ENCODE measurements at regions not wholly inside any gene's neighbourhood (a gene's known extent, or its start where the extent isn't known, plus 50 kb on each side); places are given as distances from the start of the nearest gene placed in this dataset.

DNA sequence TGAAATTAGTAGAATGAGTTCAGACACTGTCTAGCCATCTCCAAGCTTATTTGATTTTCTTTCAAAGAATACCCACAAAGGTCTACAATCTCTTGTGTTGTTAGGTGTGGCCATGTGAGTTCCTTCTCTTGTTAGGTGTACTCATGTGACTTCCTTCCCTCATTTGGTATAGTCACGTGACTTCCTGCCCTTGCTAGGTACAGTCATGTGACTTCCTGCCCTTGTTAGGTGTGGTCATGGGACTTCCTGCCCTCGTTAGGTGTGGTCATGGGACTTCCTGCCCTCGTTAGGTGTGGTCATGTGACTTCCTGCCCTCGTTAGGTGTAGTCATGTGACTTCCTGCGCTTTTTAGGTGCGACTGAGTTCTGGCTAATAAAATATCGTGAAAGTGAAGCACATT is 179.6 kb downstream of the TMX1 start:
- WGBS, 4 donors = 53 to 70% (median 62%) methylated on average over 7 of the region's 7 CpGs
- H3K27ac ChIP-seq = no peak overlapping the region
- TF ChIP-seq, protein P1, sequence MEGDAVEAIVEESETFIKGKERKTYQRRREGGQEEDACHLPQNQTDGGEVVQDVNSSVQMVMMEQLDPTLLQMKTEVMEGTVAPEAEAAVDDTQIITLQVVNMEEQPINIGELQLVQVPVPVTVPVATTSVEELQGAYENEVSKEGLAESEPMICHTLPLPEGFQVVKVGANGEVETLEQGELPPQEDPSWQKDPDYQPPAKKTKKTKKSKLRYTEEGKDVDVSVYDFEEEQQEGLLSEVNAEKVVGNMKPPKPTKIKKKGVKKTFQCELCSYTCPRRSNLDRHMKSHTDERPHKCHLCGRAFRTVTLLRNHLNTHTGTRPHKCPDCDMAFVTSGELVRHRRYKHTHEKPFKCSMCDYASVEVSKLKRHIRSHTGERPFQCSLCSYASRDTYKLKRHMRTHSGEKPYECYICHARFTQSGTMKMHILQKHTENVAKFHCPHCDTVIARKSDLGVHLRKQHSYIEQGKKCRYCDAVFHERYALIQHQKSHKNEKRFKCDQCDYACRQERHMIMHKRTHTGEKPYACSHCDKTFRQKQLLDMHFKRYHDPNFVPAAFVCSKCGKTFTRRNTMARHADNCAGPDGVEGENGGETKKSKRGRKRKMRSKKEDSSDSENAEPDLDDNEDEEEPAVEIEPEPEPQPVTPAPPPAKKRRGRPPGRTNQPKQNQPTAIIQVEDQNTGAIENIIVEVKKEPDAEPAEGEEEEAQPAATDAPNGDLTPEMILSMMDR (IDR thresholded peaks at IDR 0.05) = no peak
- no peak for TF ChIP-seq POLR2A (IDR thresholded peaks at IDR 0.05)
- DNase-seq = no peak
- H3K36me3 ChIP-seq (replicated peaks in 1 of 2) = no peaks in the 10 kb centered on the region
- H3K9me3 ChIP-seq (replicated peaks in 1 of 3) = no peaks in the 10 kb centered on the region
- no peaks in the 10 kb centered on the region for H3K27me3 ChIP-seq
- H3K4me1 ChIP-seq (replicated peaks in 1 of 2) = no peaks in the 10 kb centered on the region
- H3K4me3 ChIP-seq = no peak overlapping the region
- intact Hi-C loops (cut with DNase I) = no loop called here

DNA sequence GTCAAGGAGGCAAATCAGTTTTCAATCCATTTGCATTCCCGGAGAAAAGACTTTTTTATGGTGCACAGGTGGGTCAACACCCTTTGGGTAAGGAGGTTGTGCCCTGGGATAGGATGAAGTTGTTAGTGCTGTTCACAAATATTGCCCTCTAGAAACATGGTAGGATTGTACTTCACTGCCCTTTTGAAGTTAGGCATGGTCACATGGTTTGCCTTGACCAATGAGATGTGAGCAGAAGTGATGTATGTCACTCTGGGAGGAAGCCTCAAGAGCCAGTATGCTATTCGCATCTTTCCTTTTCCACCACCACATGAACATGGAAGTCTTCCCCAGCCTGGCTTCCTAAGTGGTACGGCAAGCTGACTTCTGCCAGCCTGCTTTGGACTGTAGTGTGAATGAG is 182.7 kb downstream of the TMX1 start:
- intact Hi-C loops (cut with DNase I) = no loop called here
- H3K4me1 ChIP-seq (replicated peaks in 1 of 2) = no peaks in the 10 kb centered on the region
- no peak for DNase-seq

DNA sequence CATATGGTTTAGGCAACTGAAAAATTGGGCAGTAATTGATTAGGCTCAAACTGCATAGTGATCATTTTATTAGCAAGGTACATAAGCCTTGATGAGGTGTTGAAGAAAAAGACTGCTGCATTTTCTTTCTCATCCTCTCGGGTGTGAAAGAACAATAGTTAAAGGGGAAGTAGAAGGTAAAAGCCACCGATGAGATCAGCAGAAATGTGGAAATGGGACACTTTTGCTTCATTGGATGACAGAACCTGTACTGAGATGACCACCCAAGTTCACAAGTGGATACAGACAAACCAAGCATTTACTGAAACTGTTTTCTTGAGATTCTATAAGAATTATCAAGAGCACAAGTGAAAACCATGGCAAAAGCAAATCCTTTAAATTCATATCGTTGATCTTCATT is 184.0 kb downstream of the TMX1 start:
- TF ChIP-seq, protein P1 (IDR thresholded peaks at IDR 0.05) = no peak
- TF ChIP-seq POLR2A (IDR thresholded peaks at IDR 0.05) = no peak
- no peaks in the 10 kb centered on the region for H3K36me3 ChIP-seq (replicated peaks in 1 of 2)
- no peak for DNase-seq
- intact Hi-C loops (cut with DNase I) = no loop called here
- peak overlapping the region in 1 of 5 donors; percentile 60 for H3K27ac ChIP-seq
- no peaks in the 10 kb centered on the region for H3K4me1 ChIP-seq (replicated peaks in 1 of 2)
- 66 to 68% (median 67%) methylated on average over 3 of the region's 3 CpGs for WGBS, 4 donors
- H3K27me3 ChIP-seq = no peaks in the 10 kb centered on the region
- no peak overlapping the region for H3K4me3 ChIP-seq
- H3K9me3 ChIP-seq (replicated peaks in 1 of 3) = no peaks in the 10 kb centered on the region

More for the DNA sequence above, 182.7 kb downstream of the TMX1 start:
- no peaks in the 10 kb centered on the region for H3K27me3 ChIP-seq
- H3K36me3 ChIP-seq (replicated peaks in 1 of 2) = no peaks in the 10 kb centered on the region
- WGBS, 4 donors = 85 to 100% (median 96%) methylated on average over 3 of the region's 3 CpGs
- no peak overlapping the region for H3K27ac ChIP-seq
- H3K4me3 ChIP-seq = no peak overlapping the region
- TF ChIP-seq, protein P1 (IDR thresholded peaks at IDR 0.05) = no peak
- TF ChIP-seq POLR2A (IDR thresholded peaks at IDR 0.05) = no peak
- no peaks in the 10 kb centered on the region for H3K9me3 ChIP-seq (replicated peaks in 1 of 3)

DNA sequence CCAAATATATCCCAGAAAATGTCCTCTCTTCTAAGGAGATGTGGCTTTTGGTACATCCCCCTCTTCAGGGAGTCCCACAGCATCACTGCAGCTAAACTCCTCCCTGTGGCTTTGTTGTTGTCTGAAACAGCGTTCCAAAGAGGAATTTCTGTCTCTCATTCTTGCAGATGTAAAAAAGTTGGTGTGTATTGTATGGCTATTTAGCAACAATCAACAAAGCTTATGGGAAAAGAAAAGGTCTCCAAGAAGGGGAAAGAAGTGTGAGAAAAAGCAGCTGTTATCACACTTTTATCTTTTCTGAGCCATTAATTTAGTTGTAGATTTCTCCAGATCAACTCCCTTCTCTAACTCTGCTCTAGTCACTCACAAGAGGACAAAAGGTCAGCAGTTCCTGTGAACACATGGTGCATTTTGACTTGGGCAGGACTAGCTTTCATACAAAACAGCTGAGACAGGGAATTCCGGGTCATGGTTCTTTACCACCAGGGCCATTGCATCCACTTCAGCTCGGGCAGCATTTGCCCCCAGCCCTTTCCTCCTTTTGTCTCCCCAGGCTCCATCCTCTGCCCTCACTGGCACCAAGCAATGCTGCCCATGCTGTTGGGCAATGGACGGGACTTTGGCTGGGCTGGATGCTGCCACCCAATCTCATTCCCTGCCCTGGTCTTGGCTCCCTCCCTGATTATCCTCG is 184.7 kb downstream of the TMX1 start:
- peak overlapping the region in 1 of 5 donors; percentile 60 for H3K27ac ChIP-seq
- TF ChIP-seq, protein P1 (IDR thresholded peaks at IDR 0.05) = no peak
- TF ChIP-seq POLR2A (IDR thresholded peaks at IDR 0.05) = no peak
- H3K4me1 ChIP-seq (replicated peaks in 1 of 2) = no peaks in the 10 kb centered on the region
- peak in 2 of 7 donors; percentile 10 to 20 for DNase-seq
- H3K27me3 ChIP-seq = no peaks in the 10 kb centered on the region
- H3K36me3 ChIP-seq (replicated peaks in 1 of 2) = no peaks in the 10 kb centered on the region
- no peak overlapping the region for H3K4me3 ChIP-seq
- no peaks in the 10 kb centered on the region for H3K9me3 ChIP-seq (replicated peaks in 1 of 3)
- intact Hi-C loops (cut with DNase I) = no loop called here
- 40 to 63% (median 60%) methylated on average over 5 of the region's 5 CpGs for WGBS, 4 donors

Data from adrenal gland (tissue), 9 donors.